ENCODE measurements at regions not wholly inside any gene's neighbourhood (a gene's known extent, or its start where the extent isn't known, plus 50 kb on each side); places are given as distances from the start of the nearest gene placed in this dataset.
"Not testable (repeated sequence)": the region's sequence is repeated elsewhere in the genome, so short reads cannot be mapped to it uniquely, and the experiment has no call there.

- no peak for DNase-seq
Observed at GRCh38 chr13:105758918-105759860, 776.3 kb downstream of the EFNB2 start.

- no peak for DNase-seq
Observed at GRCh38 chr13:105740739-105741138, 794.7 kb downstream of the EFNB2 start.

GRCh38 chr13:105737688-105738087 lies 797.8 kb downstream of the EFNB2 start:
- no peak for DNase-seq

GRCh38 chr13:105735281-105735680 lies 800.2 kb downstream of the EFNB2 start:
- no peak for DNase-seq

GRCh38 chr13:105732806-105733529 lies 802.5 kb downstream of the EFNB2 start:
- DNase-seq: no peak

GRCh38 chr13:105725887-105726286 lies 809.6 kb downstream of the EFNB2 start:
- no peak for DNase-seq

GRCh38 chr13:105721016-105721415 lies 814.4 kb downstream of the EFNB2 start:
- DNase-seq: no peak

- no peak for DNase-seq
Observed at GRCh38 chr13:105719859-105720258, 815.6 kb downstream of the EFNB2 start.

GRCh38 chr13:105709181-105709580 lies 826.3 kb downstream of the EFNB2 start:
- no peak for DNase-seq

- no peak for DNase-seq
Observed at GRCh38 chr13:105703843-105704242, 831.6 kb downstream of the EFNB2 start.

- DNase-seq: no peak
Observed at GRCh38 chr13:105702441-105702840, 833.0 kb downstream of the EFNB2 start.

- no peak for DNase-seq
Observed at GRCh38 chr13:105692769-105693168, 842.7 kb downstream of the EFNB2 start.

- DNase-seq: no peak
Observed at GRCh38 chr13:105684216-105684615, 851.2 kb downstream of the EFNB2 start.

- DNase-seq: no peak
Observed at GRCh38 chr13:105679838-105680237, 855.6 kb downstream of the EFNB2 start.

- no peak for DNase-seq
Observed at GRCh38 chr13:105678072-105678471, 857.4 kb downstream of the EFNB2 start.

- no peak for DNase-seq
Observed at GRCh38 chr13:105672881-105673280, 862.6 kb downstream of the EFNB2 start.

- not testable (repeated sequence) for DNase-seq
Observed at GRCh38 chr13:105671131-105671530, 864.3 kb downstream of the EFNB2 start.

- no peak for DNase-seq
Observed at GRCh38 chr13:105670179-105670990, 865.1 kb downstream of the EFNB2 start.

- DNase-seq: no peak
Observed at GRCh38 chr13:105665284-105665683, 870.2 kb downstream of the EFNB2 start.

GRCh38 chr13:105663182-105663581 lies 872.3 kb downstream of the EFNB2 start:
- DNase-seq: no peak

- no peak for DNase-seq
Observed at GRCh38 chr13:105660561-105660960, 874.9 kb downstream of the EFNB2 start.

GRCh38 chr13:105658431-105658830 lies 877.0 kb downstream of the EFNB2 start:
- DNase-seq: no peak

GRCh38 chr13:105655046-105655445 lies 880.4 kb downstream of the EFNB2 start:
- no peak for DNase-seq

All from activated naive CD4-positive, alpha-beta T cell treated with Interleukin-2 at 50 U/mL for 16 hours (primary cell).